ENCODE measurements at regions not wholly inside any gene's neighbourhood (a gene's known extent, or its start where the extent isn't known, plus 50 kb on each side); places are given as distances from the start of the nearest gene placed in this dataset.

DNA sequence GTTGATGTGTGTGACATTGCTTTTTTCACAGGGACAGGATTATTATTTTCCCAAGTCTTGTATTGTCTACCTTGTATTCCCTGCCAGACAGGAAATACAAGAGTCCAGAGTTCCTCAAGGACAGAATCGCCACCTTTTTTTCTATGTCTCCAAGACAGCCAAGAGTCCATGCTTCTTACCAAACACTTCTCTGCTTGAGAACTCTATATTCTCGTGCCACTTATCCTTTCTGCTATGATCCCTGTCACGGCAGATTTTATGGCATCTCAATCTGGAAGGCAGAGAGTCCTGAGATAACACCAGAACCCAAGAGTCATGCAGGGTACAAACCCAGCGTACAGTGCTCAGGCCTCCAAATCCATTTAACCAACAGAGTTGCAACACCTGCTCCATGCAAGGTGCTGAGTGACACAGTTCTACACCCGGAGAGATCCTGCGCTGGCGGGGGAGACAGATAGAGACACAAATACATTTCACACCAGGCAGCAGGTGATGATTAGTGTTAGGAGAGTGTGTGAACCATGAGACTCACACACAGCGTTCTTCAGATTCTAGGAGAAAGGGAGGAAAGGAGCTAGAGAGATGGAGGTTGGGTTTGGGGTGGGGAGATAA lies 107.6 kb downstream of the NAV1 start:
- TF ChIP-seq, protein P1, sequence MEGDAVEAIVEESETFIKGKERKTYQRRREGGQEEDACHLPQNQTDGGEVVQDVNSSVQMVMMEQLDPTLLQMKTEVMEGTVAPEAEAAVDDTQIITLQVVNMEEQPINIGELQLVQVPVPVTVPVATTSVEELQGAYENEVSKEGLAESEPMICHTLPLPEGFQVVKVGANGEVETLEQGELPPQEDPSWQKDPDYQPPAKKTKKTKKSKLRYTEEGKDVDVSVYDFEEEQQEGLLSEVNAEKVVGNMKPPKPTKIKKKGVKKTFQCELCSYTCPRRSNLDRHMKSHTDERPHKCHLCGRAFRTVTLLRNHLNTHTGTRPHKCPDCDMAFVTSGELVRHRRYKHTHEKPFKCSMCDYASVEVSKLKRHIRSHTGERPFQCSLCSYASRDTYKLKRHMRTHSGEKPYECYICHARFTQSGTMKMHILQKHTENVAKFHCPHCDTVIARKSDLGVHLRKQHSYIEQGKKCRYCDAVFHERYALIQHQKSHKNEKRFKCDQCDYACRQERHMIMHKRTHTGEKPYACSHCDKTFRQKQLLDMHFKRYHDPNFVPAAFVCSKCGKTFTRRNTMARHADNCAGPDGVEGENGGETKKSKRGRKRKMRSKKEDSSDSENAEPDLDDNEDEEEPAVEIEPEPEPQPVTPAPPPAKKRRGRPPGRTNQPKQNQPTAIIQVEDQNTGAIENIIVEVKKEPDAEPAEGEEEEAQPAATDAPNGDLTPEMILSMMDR (IDR thresholded peaks at IDR 0.05; ENCODE audit: low read depth, low read length) = no peak
- no peak for TF ChIP-seq POLR2A (IDR thresholded peaks at IDR 0.05; ENCODE audit: extremely low read depth, insufficient read length)

All from NB4 (cell line).